K562 (cell line): ENCODE measurements at regions not wholly inside any gene's neighbourhood (a gene's known extent, or its start where the extent isn't known, plus 50 kb on each side); places are given as distances from the start of the nearest gene placed in this dataset.
A peak's percentile ranks its signal among the peaks of the same experiment; 100 is the strongest.

Source experiments
- ARID2 ChIP-seq: fragments of 450-650 bp; IDR thresholded peaks from 2 replicates; pipeline ENCODE4 v1.6.1; 2017; ENCODE audit warnings: antibody characterized with exemption, mild to moderate bottlenecking
- BCL6 ChIP-seq: fragments of 250-450 bp; sonication (Bioruptor Pico); IDR thresholded peaks from 2 replicates; pipeline ENCODE4 v1.4.0; 2020
- BDP1 ChIP-seq: IDR thresholded peaks from 3 replicates; pipeline ENCODE4 v1.6.1; 2011; ENCODE audit not compliant: insufficient read length, insufficient read depth
- FOS ChIP-seq: IDR thresholded peaks from 3 replicates; pipeline ENCODE4 v1.6.1; 2011; ENCODE audit not compliant: insufficient read length; ENCODE audit errors: extremely low read depth
- GTF2F1 ChIP-seq: IDR thresholded peaks from 2 replicates; pipeline ENCODE4 v1.6.1; 2011; ENCODE audit warnings: low read depth, low read length, improper control_type of control experiment
- HDAC1 ChIP-seq, 2 experiments: fragments of 450-650 bp; IDR thresholded peaks; 2 replicates each; pipeline ENCODE4 v1.6.1; 2016 to 2017; ENCODE audit warnings: inconsistent platforms in 1 of 2, mild to moderate bottlenecking in 1 of 2, moderate library complexity in 1 of 2
- HDAC2 ChIP-seq: fragments of 450-650 bp; IDR thresholded peaks from 2 replicates; pipeline ENCODE4 v1.6.1; 2016; ENCODE audit warnings: mild to moderate bottlenecking
- HEY1 ChIP-seq: fragments of 250-450 bp; sonication (Bioruptor Pico); IDR thresholded peaks from 2 replicates; pipeline ENCODE4 v1.5.0; 2020; ENCODE audit warnings: mild to moderate bottlenecking, moderate library complexity, borderline replicate concordance
- HLTF ChIP-seq: fragments of 450-650 bp; IDR thresholded peaks from 2 replicates; pipeline ENCODE4 v1.6.1; 2016
- LCOR ChIP-seq: sonication (generic); formaldehyde crosslinking; IDR thresholded peaks from 2 replicates; pipeline ENCODE4 v1.8.0; 2022; ENCODE audit warnings: mild to moderate bottlenecking, missing genetic modification reagents
- MAZ ChIP-seq, 2 experiments: fragments of 450-650 bp in 1 of 2; sonication (generic) in 1 of 2; formaldehyde crosslinking; IDR thresholded peaks in 1 of 2; conservative IDR thresholded peaks in 1 of 2; 2 replicates each; pipeline versions ENCODE4 v1.4.0 to v1.5.0; 2020; ENCODE audit warnings: mild to moderate bottlenecking in 1 of 2, missing genetic modification reagents in 1 of 2
- MCM5 ChIP-seq: fragments of 450-650 bp; IDR thresholded peaks from 2 replicates; pipeline ENCODE4 v1.6.1; 2016; ENCODE audit warnings: low read depth
- MECOM ChIP-seq: fragments of 250-450 bp; sonication (Bioruptor Pico); IDR thresholded peaks from 2 replicates; pipeline ENCODE4 v1.8.0; 2022; ENCODE audit warnings: inconsistent platforms
- MXI1 ChIP-seq: IDR thresholded peaks from 2 replicates; pipeline ENCODE4 v1.6.1; 2011; ENCODE audit warnings: low read depth, mild to moderate bottlenecking, improper control_type of control experiment, low read length
- NCOA4 ChIP-seq: fragments of 450-650 bp; IDR thresholded peaks from 2 replicates; pipeline ENCODE4 v1.6.1; 2018; ENCODE audit warnings: mild to moderate bottlenecking; ENCODE audit not compliant: partially characterized antibody
- POLR2AphosphoS2 ChIP-seq: IDR thresholded peaks from 2 replicates; pipeline ENCODE4 v1.6.1; 2012; ENCODE audit warnings: low read length, improper control_type of control experiment
- RBM15 ChIP-seq: fragments of 200-400 bp; formaldehyde crosslinking; IDR thresholded peaks from 2 replicates; pipeline ENCODE4 v1.6.1; 2018; ENCODE audit warnings: mild to moderate bottlenecking, low read length, moderate library complexity; ENCODE audit not compliant: insufficient read depth
- RBM25 ChIP-seq: fragments of 200-400 bp; formaldehyde crosslinking; IDR thresholded peaks from 2 replicates; pipeline ENCODE4 v1.6.1; 2018; ENCODE audit warnings: low read length, low read depth, moderate library complexity; ENCODE audit not compliant: severe bottlenecking
- SAFB ChIP-seq: fragments of 200-400 bp; formaldehyde crosslinking; IDR thresholded peaks from 2 replicates; pipeline ENCODE4 v1.6.1; 2017; ENCODE audit warnings: low read depth, low read length, borderline replicate concordance
- SETDB1 ChIP-seq: IDR thresholded peaks from one replicate; pipeline ENCODE4 v1.6.1; 2012; ENCODE audit warnings: low read length, control low read depth, inconsistent platforms
- SMAD1 ChIP-seq: fragments of 150-350 bp; IDR thresholded peaks from 2 replicates; pipeline ENCODE4 v1.6.1; 2014; ENCODE audit warnings: low read length, low read depth; ENCODE audit not compliant: partially characterized antibody
- SMARCB1 ChIP-seq: IDR thresholded peaks from 2 replicates; pipeline ENCODE4 v1.6.1; 2011; ENCODE audit warnings: improper control_type of control experiment, low read depth; ENCODE audit not compliant: insufficient read length
- SRSF1 ChIP-seq: fragments of 200-400 bp; formaldehyde crosslinking; IDR thresholded peaks from 2 replicates; pipeline ENCODE4 v1.6.1; 2017; ENCODE audit warnings: mild to moderate bottlenecking, low read depth, low read length, moderate library complexity
- ZFX ChIP-seq: sonication (generic); formaldehyde crosslinking; IDR thresholded peaks from 2 replicates; pipeline ENCODE4 v1.8.0; 2022; ENCODE audit warnings: mild to moderate bottlenecking, missing genetic modification reagents, moderate library complexity
- ZNF121 ChIP-seq: sonication (generic); formaldehyde crosslinking; conservative IDR thresholded peaks from 2 replicates; pipeline ENCODE4 v1.8.0; 2022; ENCODE audit warnings: missing genetic modification reagents
- ZNF133 ChIP-seq: fragments of 250-450 bp; sonication (Bioruptor Pico); IDR thresholded peaks from 2 replicates; pipeline ENCODE4 v1.4.0; 2020; ENCODE audit warnings: mild to moderate bottlenecking
- ZNF239 ChIP-seq: fragments of 250-450 bp; sonication (Bioruptor Pico); IDR thresholded peaks from 2 replicates; pipeline ENCODE4 v1.4.0; 2020; ENCODE audit warnings: mild to moderate bottlenecking
- ZNF436 ChIP-seq: fragments of 250-450, 450-650 bp; sonication (Bioruptor Pico); formaldehyde crosslinking; IDR thresholded peaks from 2 replicates; pipeline ENCODE4 v1.7.0; 2020; ENCODE audit warnings: mild to moderate bottlenecking
- TF ChIP-seq, protein P1 (sequence below): fragments of 250-450 bp; sonication (Bioruptor Pico); IDR thresholded peaks from 2 replicates; pipeline ENCODE4 v1.8.0; 2021; ENCODE audit warnings: borderline replicate concordance, mild to moderate bottlenecking, moderate library complexity; ENCODE audit not compliant: poor library complexity, severe bottlenecking
- TF ChIP-seq, protein P2 (sequence below): fragments of 250-450 bp; sonication (Bioruptor Pico); IDR thresholded peaks from 2 replicates; pipeline ENCODE4 v1.8.0; 2021; ENCODE audit warnings: moderate library complexity, mild to moderate bottlenecking, inconsistent platforms

DNA sequence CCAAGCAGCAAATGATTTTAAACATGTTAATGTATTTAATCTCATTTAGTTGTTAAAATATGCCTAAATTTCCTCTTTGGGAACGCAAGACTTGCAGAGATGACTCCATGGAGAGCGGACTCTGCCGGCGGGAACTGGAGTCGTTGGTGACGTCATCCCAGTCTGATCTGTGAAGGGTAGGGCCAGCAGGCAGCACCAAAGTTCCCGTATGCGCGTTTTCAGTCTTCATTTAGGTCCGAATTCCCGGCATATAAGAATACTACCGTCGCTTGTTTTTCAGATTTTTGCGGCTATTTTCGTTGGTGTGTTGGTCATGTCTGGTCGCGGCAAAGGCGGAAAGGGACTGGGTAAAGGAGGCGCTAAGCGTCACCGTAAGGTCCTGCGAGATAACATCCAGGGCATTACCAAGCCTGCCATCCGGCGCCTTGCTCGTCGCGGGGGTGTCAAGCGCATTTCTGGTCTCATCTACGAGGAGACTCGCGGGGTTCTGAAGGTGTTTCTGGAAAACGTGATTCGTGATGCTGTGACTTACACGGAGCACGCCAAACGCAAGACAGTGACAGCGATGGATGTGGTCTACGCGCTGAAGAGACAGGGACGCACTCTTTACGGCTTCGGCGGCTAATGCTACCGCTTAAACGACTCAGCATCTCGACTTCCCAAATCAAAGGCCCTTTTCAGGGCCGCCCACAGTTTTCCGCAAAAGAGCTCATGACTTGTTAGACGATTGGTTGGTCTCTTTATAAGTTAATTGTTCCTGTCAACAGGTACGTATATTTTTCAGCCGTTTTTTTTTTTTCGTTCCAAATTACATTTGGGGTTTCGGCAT is 117.3 kb downstream of the HFE start (continued):
- TF ChIP-seq SAFB = peak; percentile 10; the same call in 1 of the 2 replicates
- peak; percentile 99 for TF ChIP-seq POLR2AphosphoS2
- peak; percentile 42; the same call in 1 of the 2 replicates for TF ChIP-seq MECOM (CRISPR knock-in tag)
- peak; percentile 92 for TF ChIP-seq BCL6 (CRISPR knock-in tag)
- no peak; the same call in 1 of the 2 replicates for TF ChIP-seq RBM15
- TF ChIP-seq ZNF239 (CRISPR knock-in tag) = peak; percentile 43; the same call in 1 of the 2 replicates
- TF ChIP-seq MAZ (CRISPR knock-in tag; conservative IDR thresholded peaks at IDR 0.05 in 1 of 2, IDR thresholded peaks at IDR 0.05 in 1 of 2) = peak; percentile 55 to 83
- peak; percentile 59 for TF ChIP-seq MXI1
- no peak for TF ChIP-seq FOS
- TF ChIP-seq BDP1 = no peak
- TF ChIP-seq, protein P1, sequence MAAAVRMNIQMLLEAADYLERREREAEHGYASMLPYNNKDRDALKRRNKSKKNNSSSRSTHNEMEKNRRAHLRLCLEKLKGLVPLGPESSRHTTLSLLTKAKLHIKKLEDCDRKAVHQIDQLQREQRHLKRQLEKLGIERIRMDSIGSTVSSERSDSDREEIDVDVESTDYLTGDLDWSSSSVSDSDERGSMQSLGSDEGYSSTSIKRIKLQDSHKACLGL (CRISPR knock-in tag) = peak; percentile 51
- peak; percentile 100 for TF ChIP-seq SMAD1
- TF ChIP-seq RBM25 = no peak
- TF ChIP-seq SMARCB1 = no peak
- TF ChIP-seq GTF2F1 = peak; percentile 95; the same call in 1 of the 2 replicates
- peak; percentile 89 for TF ChIP-seq HEY1
- TF ChIP-seq HDAC2 = peak; percentile 51; the same call in 1 of the 2 replicates
- 0 out of 2 replicates have a peak, but pooled peaks have one; percentile 55 for TF ChIP-seq HLTF
- TF ChIP-seq HDAC1 (IDR thresholded peaks at IDR 0.05) = peak; percentile 44 to 70; a peak in 2 of 4 replicates
- TF ChIP-seq SETDB1 = no peak
- no peak for TF ChIP-seq SRSF1
- TF ChIP-seq ARID2 = 0 out of 2 replicates have a peak, but pooled peaks have one; percentile 6
- no peak for TF ChIP-seq MCM5
- peak; percentile 66 for TF ChIP-seq ZNF436 (CRISPR knock-in tag)
- peak; percentile 97 for TF ChIP-seq LCOR (CRISPR knock-in tag)
- peak; percentile 54 for TF ChIP-seq ZFX
- no peak for TF ChIP-seq NCOA4
- TF ChIP-seq ZNF133 (CRISPR knock-in tag) = no peak
- TF ChIP-seq ZNF121 = no peak
- TF ChIP-seq, protein P2, sequence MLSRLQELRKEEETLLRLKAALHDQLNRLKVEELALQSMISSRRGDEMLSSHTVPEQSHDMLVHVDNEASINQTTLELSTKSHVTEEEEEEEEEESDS = no peak
